ENCODE measurements at regions not wholly inside any gene's neighbourhood (a gene's known extent, or its start where the extent isn't known, plus 50 kb on each side); places are given as distances from the start of the nearest gene placed in this dataset.

GRCh38 chr2:8285081-8285480 lies 396.8 kb upstream of the ID2 start:
- Histone ChIP-seq H3K4me3 (replicated peaks in 1 of 2; ENCODE audit: low read depth in 1 of 2, low read length in 2 of 2) (no peak overlapping the region), H3K9me2 (ENCODE audit: insufficient read depth) (no peaks in the 10 kb centered on the region), H4K20me1 (ENCODE audit: insufficient read depth) (no peaks in the 10 kb centered on the region), H2AFZ (ENCODE audit: low read depth, low read length, poor library complexity, severe bottlenecking) (no peak overlapping the region), H3K36me3 (ENCODE audit: control insufficient read depth in 1 of 2, insufficient read depth in 2 of 2, low read length in 2 of 2) (no peaks in the 10 kb centered on the region), H3K27me3 (ENCODE audit: insufficient read depth, low read length) (no peaks in the 10 kb centered on the region), H3K27ac (ENCODE audit: low read depth, low read length) (no peak overlapping the region), H3K4me1 (ENCODE audit: control insufficient read depth in 1 of 2, insufficient read depth in 2 of 2, low read length in 2 of 2) (peaks cover 0 to 9% of the 10 kb centered on the region in 2 experiments; a peak in 1 of 4 replicates), H3K9me3 (ENCODE audit: control insufficient read depth in 1 of 2, insufficient read depth in 1 of 2, low read depth in 1 of 2, low read length in 2 of 2) (no peaks in the 10 kb centered on the region), H3K9ac (ENCODE audit: low read length) (no peak overlapping the region), H3K4me2 (ENCODE audit: low read length) (no peak overlapping the region), H3K79me2 (ENCODE audit: insufficient read depth, low read length) (no peaks in the 10 kb centered on the region)
- BruUV-seq (replicated peaks): no TSS peak
- RAD21 ChIA-PET (ENCODE audit: low non-redundant PET in 1 of 2, low total read pairs in 2 of 2, uncharacterized antibody in 2 of 2, unreplicated experiment in 2 of 2): no interaction called here
- ATAC-seq (peak; percentile 63), DNase-seq (ENCODE audit: low read depth, low spot score) (peak; percentile 7)
- no peak for TF ChIP-seq REST (IDR thresholded peaks at IDR 0.05; ENCODE audit: low read depth)
- peak; percentile 4 to 51 (median 38); a peak in 4 of 6 replicates for TF ChIP-seq CTCF (IDR thresholded peaks at IDR 0.05 in 2 of 3, conservative IDR thresholded peaks at IDR 0.05 in 1 of 3; ENCODE audit: borderline replicate concordance in 1 of 3, insufficient read depth in 1 of 3, low read depth in 2 of 3, low read length in 2 of 3)
- peak; percentile 65 for TF ChIP-seq RAD21 (IDR thresholded peaks at IDR 0.05; ENCODE audit: low read depth)
- POLR2A ChIA-PET: no interaction called here
- intact Hi-C loops (cut with micrococcal nuclease): loop anchor here (5.0 kb wide), 2 partner anchors 283 to 858 kb away; no protein-coding TSS in a partner anchor
- CTCF ChIA-PET: interaction anchor here (1.0 to 1.1 kb wide), 2 partner anchors 15 to 857 kb away, joined by 3 read pairs; no protein-coding TSS in a partner anchor
